OCI-LY7 (cell line): ENCODE measurements at regions not wholly inside any gene's neighbourhood (a gene's known extent, or its start where the extent isn't known, plus 50 kb on each side); places are given as distances from the start of the nearest gene placed in this dataset.

Experiments used
- BruUV-seq: library from RNA; stranded (reverse); fragments of 400-500 nt; replicated peaks from 2 replicates; lab custom pipeline; 2021; lab: Mats Ljungman, UMichigan
- CTCF ChIA-PET: fragments of 300-600 bp; sonication (Branson Sonifier 250); formaldehyde crosslinking; loops from one replicate; lab custom pipeline; 2022; ENCODE audit warnings: antibody characterized with exemption; ENCODE audit not compliant: unreplicated experiment; lab: Charles Lee
- POLR2A ChIA-PET: fragments of 300-600 bp; sonication (Branson Sonifier 250); formaldehyde crosslinking; loops from one replicate; lab custom pipeline; 2022; ENCODE audit warnings: antibody characterized with exemption; lab: Charles Lee
- DNase-seq: peaks from one replicate; pipeline ENCODE4 v3.0.0-alpha.2; 2015; ENCODE audit warnings: low spot score
- H2AFZ ChIP-seq: fragments of 200-600 bp; sonication (generic), shearing (Covaris generic); 2 replicates; pipeline ENCODE4 v1.6.1; 2014; ENCODE audit warnings: mild to moderate bottlenecking, antibody characterized with exemption, low read length, moderate library complexity
- H3K27ac ChIP-seq: fragments of 200-600 bp; sonication (generic); 2 replicates; pipeline ENCODE4 v1.5.1; 2014; ENCODE audit warnings: mixed run types, low read depth, mild to moderate bottlenecking, moderate library complexity, low read length, inconsistent platforms; ENCODE audit not compliant: poor library complexity, severe bottlenecking
- H3K36me3 ChIP-seq: fragments of 200-600 bp; sonication (generic); 2 replicates; pipeline ENCODE4 v1.6.1; 2014; ENCODE audit warnings: mild to moderate bottlenecking, antibody characterized with exemption, low read length, moderate library complexity, mixed read lengths; ENCODE audit not compliant: insufficient read depth
- H3K4me1 ChIP-seq: fragments of 200-600 bp; sonication (generic); 2 replicates; pipeline ENCODE4 v1.5.1; 2014; ENCODE audit warnings: mild to moderate bottlenecking, low read length; ENCODE audit not compliant: insufficient read depth, poor library complexity, severe bottlenecking
- H3K4me2 ChIP-seq: fragments of 200-600 bp; sonication (generic); 2 replicates; pipeline ENCODE4 v1.6.1; 2014; ENCODE audit warnings: mild to moderate bottlenecking, low read length
- H3K4me3 ChIP-seq: fragments of 200-600 bp; sonication (generic); 2 replicates; pipeline ENCODE4 v1.5.1; 2014; ENCODE audit warnings: mild to moderate bottlenecking, low read depth, low read length; ENCODE audit not compliant: poor library complexity, severe bottlenecking
- H3K79me2 ChIP-seq: fragments of 200-600 bp; sonication (generic); 2 replicates; pipeline ENCODE4 v1.6.1; 2016; ENCODE audit warnings: low read depth, mild to moderate bottlenecking, low read length, moderate library complexity, mixed read lengths; ENCODE audit not compliant: insufficient read depth
- H3K9me2 ChIP-seq: fragments of 200-600 bp; sonication (generic); 2 replicates; pipeline ENCODE4 v1.6.1; 2016; ENCODE audit warnings: mild to moderate bottlenecking, low read length, mixed read lengths; ENCODE audit not compliant: insufficient read depth
- H3K9me3 ChIP-seq: fragments of 200-600 bp; sonication (generic); 2 replicates; pipeline ENCODE4 v1.6.1; 2014; ENCODE audit warnings: mild to moderate bottlenecking, mixed run types, low read length, mixed read lengths
- H4K20me1 ChIP-seq: fragments of 200-600 bp; sonication (generic); 2 replicates; pipeline ENCODE4 v1.6.1; 2014; ENCODE audit warnings: mild to moderate bottlenecking, antibody characterized with exemption, low read length, moderate library complexity, mixed read lengths; ENCODE audit not compliant: insufficient read depth
- EZH2phosphoT487 ChIP-seq: fragments of 200-600 bp; sonication (generic); IDR thresholded peaks from 2 replicates; pipeline ENCODE4 v1.6.1; 2018; ENCODE audit warnings: low read depth, borderline replicate concordance, mild to moderate bottlenecking, mixed run types, antibody characterized with exemption, low read length, moderate library complexity, mixed read lengths
- intact Hi-C: fragments of 100-400 bp; cut with micrococcal nuclease; formaldehyde crosslinking; loops from one replicate; pipeline ENCODE4 v1.10.0; 2022; ENCODE audit not compliant: unreplicated experiment
- TF ChIP-seq, protein P1 (sequence below): fragments of 200-600 bp; sonication (generic); conservative IDR thresholded peaks from 2 replicates; pipeline ENCODE4 v1.5.1; 2014; ENCODE audit warnings: mild to moderate bottlenecking, antibody characterized with exemption, low read length, moderate library complexity, mixed read lengths

DNA sequence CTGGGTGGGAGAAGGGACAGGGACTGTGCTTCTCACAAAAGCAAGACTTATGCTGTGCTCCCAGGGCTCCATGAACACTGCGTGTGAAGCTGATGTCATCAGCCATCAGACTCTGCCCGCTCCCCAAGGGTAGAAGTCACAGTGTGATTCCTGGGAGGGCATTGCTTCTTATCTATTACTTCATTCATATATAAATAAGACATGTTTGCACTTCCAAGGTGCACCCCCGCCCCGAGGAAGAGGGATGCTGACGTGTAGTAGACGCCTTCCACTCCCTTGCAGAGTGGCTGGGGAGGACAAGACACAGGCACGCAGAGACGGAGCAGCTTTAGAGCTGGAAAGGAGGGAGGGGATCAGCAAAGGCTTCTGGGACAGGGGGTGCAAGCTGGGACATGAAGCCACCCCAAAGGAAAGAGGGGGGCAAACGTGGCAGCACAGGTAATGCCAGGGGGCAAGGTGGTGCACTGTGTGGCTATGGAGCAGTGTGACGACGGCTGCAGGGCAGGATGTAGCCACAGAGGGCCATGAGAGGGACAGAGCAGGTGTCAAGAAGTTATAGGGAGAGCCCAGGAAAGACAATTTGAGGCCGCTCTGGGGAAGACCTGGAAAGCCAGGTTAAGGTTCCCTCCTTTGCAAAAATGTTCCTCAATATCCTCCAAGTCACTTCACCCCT is 558.5 kb downstream of the MN1 start:
- Histone ChIP-seq H3K4me3 (no peak overlapping the region), H3K9me3 (no peaks in the 10 kb centered on the region), H3K79me2 (no peaks in the 10 kb centered on the region), H3K27ac (no peak overlapping the region), H4K20me1 (no peaks in the 10 kb centered on the region), H3K4me1 (peaks cover 7% of the 10 kb centered on the region), H3K4me2 (no peak overlapping the region), H2AFZ (no peak overlapping the region), H3K9me2 (no peaks in the 10 kb centered on the region), H3K36me3 (no peaks in the 10 kb centered on the region)
- CTCF ChIA-PET, result interaction anchor here (0.6 kb wide), 1 partner anchor 166 kb away, joined by 4 read pairs; no protein-coding TSS in a partner anchor
- TF ChIP-seq, protein P1, sequence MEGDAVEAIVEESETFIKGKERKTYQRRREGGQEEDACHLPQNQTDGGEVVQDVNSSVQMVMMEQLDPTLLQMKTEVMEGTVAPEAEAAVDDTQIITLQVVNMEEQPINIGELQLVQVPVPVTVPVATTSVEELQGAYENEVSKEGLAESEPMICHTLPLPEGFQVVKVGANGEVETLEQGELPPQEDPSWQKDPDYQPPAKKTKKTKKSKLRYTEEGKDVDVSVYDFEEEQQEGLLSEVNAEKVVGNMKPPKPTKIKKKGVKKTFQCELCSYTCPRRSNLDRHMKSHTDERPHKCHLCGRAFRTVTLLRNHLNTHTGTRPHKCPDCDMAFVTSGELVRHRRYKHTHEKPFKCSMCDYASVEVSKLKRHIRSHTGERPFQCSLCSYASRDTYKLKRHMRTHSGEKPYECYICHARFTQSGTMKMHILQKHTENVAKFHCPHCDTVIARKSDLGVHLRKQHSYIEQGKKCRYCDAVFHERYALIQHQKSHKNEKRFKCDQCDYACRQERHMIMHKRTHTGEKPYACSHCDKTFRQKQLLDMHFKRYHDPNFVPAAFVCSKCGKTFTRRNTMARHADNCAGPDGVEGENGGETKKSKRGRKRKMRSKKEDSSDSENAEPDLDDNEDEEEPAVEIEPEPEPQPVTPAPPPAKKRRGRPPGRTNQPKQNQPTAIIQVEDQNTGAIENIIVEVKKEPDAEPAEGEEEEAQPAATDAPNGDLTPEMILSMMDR, result no peak
- no peak for TF ChIP-seq EZH2phosphoT487
- no TSS peak for BruUV-seq
- POLR2A ChIA-PET, result no interaction called here
- intact Hi-C loops, result no loop called here
- no peak for DNase-seq

DNA sequence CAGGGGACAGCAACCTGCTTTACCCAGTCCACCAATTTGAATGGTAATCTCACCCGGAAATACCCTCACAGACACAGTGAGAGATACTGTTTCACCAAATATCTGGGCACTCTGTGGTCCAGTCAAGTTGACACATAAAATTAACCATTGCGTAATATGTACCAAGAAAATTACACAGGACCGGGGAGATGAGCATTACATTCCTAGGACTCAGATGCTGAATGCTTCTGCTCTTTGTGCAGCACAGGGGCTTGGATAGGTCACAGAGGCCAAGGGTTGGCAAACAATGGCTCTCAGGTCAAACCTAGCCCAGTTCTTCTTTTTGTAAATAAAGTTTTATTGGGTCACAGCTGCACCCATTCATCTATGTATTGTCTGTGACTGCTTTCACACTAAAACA is 557.2 kb downstream of the MN1 start:
- no peaks in the 10 kb centered on the region for H3K79me2 ChIP-seq
- H3K36me3 ChIP-seq, result no peaks in the 10 kb centered on the region
- H3K9me3 ChIP-seq, result no peaks in the 10 kb centered on the region
- intact Hi-C loops, result no loop called here
- H4K20me1 ChIP-seq, result no peaks in the 10 kb centered on the region
- no peak overlapping the region for H2AFZ ChIP-seq
- TF ChIP-seq, protein P1, result no peak
- TF ChIP-seq EZH2phosphoT487, result no peak
- H3K4me2 ChIP-seq, result no peak overlapping the region
- CTCF ChIA-PET, result no interaction called here
- no peak overlapping the region for H3K4me3 ChIP-seq
- no peak overlapping the region for H3K27ac ChIP-seq
- peaks cover 7% of the 10 kb centered on the region for H3K4me1 ChIP-seq
- no peak for DNase-seq
- H3K9me2 ChIP-seq, result no peaks in the 10 kb centered on the region
- BruUV-seq, result no TSS peak
- POLR2A ChIA-PET, result no interaction called here

GRCh38 chr22:27245056-27245455 is 556.5 kb downstream of the MN1 start:
- no peaks in the 10 kb centered on the region for H3K9me2 ChIP-seq
- POLR2A ChIA-PET, result no interaction called here
- no peaks in the 10 kb centered on the region for H3K9me3 ChIP-seq
- no peak overlapping the region for H3K4me3 ChIP-seq
- H4K20me1 ChIP-seq, result no peaks in the 10 kb centered on the region
- no peak overlapping the region for H3K4me2 ChIP-seq
- CTCF ChIA-PET, result no interaction called here
- intact Hi-C loops, result no loop called here
- H3K27ac ChIP-seq, result no peak overlapping the region
- no peak overlapping the region for H2AFZ ChIP-seq
- H3K4me1 ChIP-seq, result peaks cover 5% of the 10 kb centered on the region
- H3K36me3 ChIP-seq, result no peaks in the 10 kb centered on the region
- BruUV-seq, result no TSS peak
- DNase-seq, result no peak
- no peak for TF ChIP-seq EZH2phosphoT487
- TF ChIP-seq, protein P1, result no peak
- no peaks in the 10 kb centered on the region for H3K79me2 ChIP-seq
